SU-DHL-6 (cell line): ENCODE measurements at regions not wholly inside any gene's neighbourhood (a gene's known extent, or its start where the extent isn't known, plus 50 kb on each side); places are given as distances from the start of the nearest gene placed in this dataset.

Experiments used
- CTCF ChIP-seq: fragments of 200-600 bp; sonication (generic); IDR thresholded peaks from one replicate; pipeline ENCODE4 v1.5.1; 2017; ENCODE audit warnings: antibody characterized with exemption, mild to moderate bottlenecking, low read length, moderate library complexity; ENCODE audit not compliant: insufficient read depth, poor library complexity, severe bottlenecking
- EZH2phosphoT487 ChIP-seq: fragments of 200-600 bp; sonication (generic), shearing (Covaris generic); conservative IDR thresholded peaks from 2 replicates; pipeline ENCODE4 v1.6.1; 2018; ENCODE audit warnings: mild to moderate bottlenecking, antibody characterized with exemption, low read length, moderate library complexity, mixed read lengths

- TF ChIP-seq CTCF (no peak), EZH2phosphoT487 (no peak)
Observed at GRCh38 chr11:15649371-15650104, 534.8 kb downstream of the INSC start.
